NAMALWA (cell line): ENCODE measurements at regions not wholly inside any gene's neighbourhood (a gene's known extent, or its start where the extent isn't known, plus 50 kb on each side); places are given as distances from the start of the nearest gene placed in this dataset.

ENCODE experiments used
- DNase-seq: peaks from one replicate; pipeline ENCODE4 v3.0.0-alpha.2; 2015; ENCODE audit warnings: low spot score

GRCh38 chr5:161235569-161235968 is 311.0 kb downstream of the GABRB2 start:
- DNase-seq = no peak

GRCh38 chr5:161233553-161233952 is 313.0 kb downstream of the GABRB2 start:
- DNase-seq = no peak

GRCh38 chr5:161230221-161230620 is 316.3 kb downstream of the GABRB2 start:
- no peak for DNase-seq

- DNase-seq = no peak
Measured at GRCh38 chr5:161219816-161220215, 326.7 kb downstream of the GABRB2 start.

GRCh38 chr5:161216877-161217276 is 329.6 kb downstream of the GABRB2 start:
- no peak for DNase-seq

DNA sequence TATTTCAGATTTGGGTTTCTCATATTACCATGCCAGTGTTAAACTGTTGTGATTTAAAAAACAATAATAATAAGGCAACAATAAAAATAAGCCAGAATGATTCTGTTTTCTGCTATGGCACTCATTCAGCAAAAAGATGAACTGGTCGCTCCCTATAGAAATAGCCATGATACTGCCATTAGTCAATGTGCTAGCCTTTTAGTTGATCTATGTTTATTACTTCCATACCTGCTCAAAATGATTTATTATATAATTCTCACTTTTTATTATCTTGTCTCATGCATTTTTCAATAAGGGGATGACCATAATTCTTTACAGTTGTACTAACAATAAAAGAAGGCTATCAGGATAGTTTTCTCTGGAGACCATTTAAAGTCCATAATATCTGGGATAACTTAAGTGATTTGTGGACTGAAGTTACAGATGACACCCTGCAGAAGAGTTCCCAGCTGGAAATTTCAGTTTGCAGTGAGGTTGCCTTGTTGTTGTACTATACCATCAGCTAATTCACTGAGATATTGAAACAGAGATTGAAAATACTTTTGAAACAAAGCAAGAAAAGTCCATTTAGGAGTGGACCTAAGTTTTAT is 334.3 kb downstream of the GABRB2 start:
- DNase-seq = no peak

GRCh38 chr5:161201558-161201957 is 345.0 kb downstream of the GABRB2 start:
- no peak for DNase-seq

GRCh38 chr5:161190778-161191177 is 338.8 kb upstream of the ATP10B start:
- DNase-seq = no peak

DNA sequence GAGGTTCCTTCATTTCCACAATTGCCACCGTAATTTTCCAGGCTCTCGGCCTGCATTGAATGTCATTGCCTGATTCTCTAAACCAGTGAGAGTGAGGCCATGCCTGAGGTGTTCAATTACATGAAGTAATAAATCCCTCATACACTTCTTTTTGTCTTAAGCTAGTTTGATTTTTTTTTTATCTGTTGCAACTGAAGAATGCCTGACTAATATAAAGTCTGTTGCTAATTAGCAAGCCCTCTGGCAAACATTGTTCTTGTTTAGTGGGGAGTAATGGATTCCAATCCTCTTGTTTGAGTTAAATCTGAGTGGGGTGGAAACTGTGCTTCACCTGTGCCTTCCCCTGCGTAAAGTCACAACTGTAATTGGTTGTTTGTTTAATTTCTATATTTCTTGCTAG is 338.1 kb upstream of the ATP10B start:
- DNase-seq = no peak

GRCh38 chr5:161189452-161189851 is 337.4 kb upstream of the ATP10B start:
- no peak for DNase-seq

DNA sequence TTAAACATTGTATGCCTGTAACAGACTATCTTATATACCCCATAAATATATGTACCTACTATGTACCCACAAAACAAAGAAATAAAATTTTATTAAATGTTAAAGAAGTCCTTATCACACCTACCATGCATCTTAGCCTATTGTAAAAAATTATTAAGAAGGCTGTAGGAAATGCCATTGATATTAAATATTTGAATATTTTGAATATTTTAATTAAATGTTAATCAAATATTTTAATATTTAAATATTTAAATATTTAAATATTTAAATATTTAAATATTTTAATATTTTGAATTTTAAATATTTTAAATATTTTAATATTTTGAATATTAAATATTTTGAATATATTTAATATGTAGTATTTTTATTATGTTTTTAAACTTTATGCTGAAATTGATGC is 331.5 kb upstream of the ATP10B start:
- DNase-seq = no peak

GRCh38 chr5:161176221-161176620 is 324.2 kb upstream of the ATP10B start:
- DNase-seq = no peak

DNA sequence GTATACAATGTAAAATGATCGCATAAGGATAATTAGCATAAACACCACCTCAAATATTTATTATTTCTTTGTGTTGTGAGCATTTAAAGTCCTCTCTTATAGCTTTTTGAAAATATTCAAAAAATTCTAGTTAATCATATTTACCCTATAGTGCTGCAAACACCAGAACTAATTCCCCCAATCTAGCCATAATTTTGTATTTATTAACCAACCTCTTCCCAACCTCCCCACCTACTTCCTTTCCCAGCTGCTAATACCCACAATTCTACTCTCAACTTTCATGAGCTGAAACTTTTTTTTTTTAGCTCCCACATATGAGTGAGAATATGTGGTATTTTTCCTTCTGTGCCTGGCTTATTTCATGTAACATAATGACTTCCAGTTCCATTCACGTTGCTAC is 317.8 kb upstream of the ATP10B start:
- DNase-seq = no peak

DNA sequence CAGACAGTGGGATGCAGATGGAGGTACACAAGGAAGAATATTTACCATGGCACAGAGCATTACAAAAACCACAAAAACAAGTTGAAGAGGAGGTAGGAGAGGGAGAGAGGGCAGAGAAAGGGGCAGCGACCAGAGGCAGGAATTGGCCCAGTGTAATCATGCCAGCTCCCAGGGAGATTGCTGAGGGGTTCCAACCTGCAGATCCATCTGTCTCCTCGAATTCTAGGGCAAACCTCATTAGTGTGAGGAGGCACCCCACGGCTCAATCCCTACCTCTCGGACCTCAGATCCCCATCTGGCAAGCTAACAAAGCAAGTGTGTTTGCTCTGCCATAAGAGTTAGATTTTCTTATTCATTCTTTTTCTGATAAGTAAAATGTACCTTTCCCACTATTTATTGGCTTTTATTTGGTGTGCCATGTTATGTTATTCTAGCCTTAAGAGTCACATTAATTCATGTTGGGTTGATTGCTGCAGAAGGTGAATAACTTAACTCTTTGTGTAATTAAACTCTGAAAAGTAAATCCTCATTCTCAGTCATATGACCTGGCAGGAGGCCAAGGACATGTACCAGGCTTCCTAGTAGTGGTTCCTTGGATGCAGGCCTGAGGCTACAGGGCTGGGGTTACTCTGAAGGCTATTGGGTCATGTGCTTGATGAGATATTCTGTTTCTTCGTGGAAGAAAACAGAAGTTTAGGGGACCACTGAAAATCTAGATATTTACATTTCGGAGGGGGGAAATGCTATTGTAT is 315.2 kb upstream of the ATP10B start:
- DNase-seq = no peak

DNA sequence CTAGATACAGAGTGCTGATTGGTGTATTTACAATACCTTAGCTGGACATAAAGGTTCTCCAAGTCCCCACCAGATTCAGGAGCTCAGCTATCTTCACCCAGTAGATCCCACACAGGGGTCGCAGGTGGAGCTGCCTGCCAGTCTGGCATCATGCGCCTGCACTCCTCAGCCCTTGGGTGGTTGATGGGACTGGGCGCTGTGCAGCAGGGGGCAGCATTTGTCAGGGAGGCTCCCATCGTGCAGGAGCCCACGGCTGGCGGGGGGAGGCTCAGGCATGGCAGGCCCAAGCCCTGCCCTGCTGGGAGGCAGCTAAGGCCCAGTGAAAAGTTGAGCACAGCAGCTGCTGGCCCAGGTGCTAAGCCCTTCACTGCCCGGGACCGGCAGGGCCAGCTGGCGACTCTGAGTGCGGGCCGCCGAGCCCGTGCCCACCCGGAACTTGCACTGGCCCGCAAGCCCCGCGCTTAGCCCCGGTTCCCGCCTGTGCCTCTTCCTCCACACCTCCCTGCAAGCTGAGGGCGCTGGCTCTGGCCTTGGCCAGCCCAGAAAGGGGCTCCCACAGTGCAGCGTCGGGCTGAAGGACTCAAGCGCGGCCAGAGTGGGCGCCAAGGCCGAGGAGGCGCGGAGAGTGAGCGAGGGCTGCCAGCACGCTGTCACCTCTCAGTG is 314.1 kb upstream of the ATP10B start:
- no peak for DNase-seq

- no peak for DNase-seq
Measured at GRCh38 chr5:161157925-161158324, 305.9 kb upstream of the ATP10B start.

DNA sequence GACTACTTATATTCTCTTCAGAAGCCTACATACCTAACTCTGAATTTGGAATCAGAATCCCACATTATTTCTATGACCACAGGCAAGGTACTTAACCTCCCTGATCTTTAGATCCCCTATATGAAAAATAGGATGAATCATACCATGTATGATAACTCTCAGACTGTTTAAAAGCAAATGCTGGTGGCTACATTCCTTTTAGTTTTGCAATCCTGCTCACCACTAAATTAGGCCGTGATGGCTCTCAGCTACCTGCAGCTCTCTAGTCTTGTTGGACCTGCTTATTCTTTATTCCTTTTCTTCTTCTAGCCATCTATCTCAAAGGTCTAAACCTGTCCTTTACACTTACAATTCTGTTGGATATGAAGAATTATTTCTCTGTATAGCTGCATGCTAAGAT is 303.4 kb upstream of the ATP10B start:
- DNase-seq = no peak

- no peak for DNase-seq
Measured at GRCh38 chr5:161152415-161152940, 300.5 kb upstream of the ATP10B start.

DNA sequence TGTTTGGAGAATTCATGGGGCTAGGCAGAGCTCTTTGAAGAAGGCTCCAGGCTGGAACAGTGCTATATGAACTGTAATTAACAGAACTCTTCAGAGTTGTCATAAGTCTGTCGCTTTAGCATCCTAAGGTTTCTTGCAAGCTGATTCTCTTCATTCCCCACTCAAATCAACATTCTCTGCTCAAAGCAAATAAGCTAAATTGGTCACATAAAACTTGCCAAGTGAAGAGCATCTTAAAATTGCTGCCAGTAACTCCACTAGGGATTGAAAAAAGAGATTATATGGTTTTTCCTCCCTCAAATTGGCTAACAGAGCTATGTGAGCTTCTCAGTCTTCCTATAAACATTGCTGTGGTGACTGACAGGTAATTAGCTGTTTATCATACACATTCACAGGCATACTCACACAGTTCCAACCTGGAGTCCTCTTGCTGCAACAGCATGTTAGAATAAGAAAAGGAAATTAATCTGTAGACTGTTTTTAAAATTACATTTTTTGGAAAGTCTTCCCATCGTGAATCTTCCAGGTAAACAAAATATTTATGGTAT is 298.5 kb upstream of the ATP10B start:
- no peak for DNase-seq

GRCh38 chr5:161149078-161149477 is 297.1 kb upstream of the ATP10B start:
- no peak for DNase-seq

DNA sequence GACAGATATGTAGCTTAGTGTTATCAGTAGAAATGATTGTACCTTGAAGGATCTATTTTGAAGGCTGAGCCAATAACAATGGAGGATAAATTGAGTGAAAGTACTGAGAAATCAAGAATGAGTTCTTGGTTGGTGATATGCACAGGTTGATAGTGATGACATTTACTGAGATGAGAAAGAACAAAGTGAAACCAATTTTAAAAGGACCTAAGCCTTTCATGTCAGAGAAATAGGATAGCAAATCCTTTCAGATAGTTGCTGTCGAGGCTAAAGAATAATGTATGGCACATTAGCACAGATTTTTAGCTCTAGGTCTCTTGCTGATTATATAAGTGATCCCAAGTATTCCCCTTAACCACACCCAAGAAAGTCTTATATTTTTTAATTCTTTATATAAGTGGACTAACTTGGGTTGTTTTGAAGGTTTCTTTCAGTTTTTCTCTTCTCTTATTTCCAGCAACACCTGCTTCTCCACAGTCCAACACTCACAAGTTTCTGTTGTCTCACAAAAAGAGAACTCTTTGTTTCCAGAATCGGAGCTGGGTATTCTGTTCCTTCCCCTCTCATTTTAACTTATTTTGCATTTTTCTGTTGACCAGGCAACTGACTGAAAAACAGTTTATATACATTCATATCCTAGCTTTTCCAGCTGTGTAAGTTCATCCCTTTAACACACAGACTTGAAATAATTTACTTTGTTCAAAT is 286.9 kb upstream of the ATP10B start:
- DNase-seq = no peak

GRCh38 chr5:161134956-161135355 is 282.9 kb upstream of the ATP10B start:
- no peak for DNase-seq
